PFSK-1 (cell line): ENCODE measurements at regions not wholly inside any gene's neighbourhood (a gene's known extent, or its start where the extent isn't known, plus 50 kb on each side); places are given as distances from the start of the nearest gene placed in this dataset.

Experiments used
- FOXP2 ChIP-seq: optimal IDR thresholded peaks from 2 replicates; pipeline ENCODE3; 2011; ENCODE audit warnings: borderline replicate concordance, control low read depth, inconsistent platforms; ENCODE audit not compliant: insufficient read depth; ENCODE audit errors: extremely low read length, extremely low read depth
- POLR2AphosphoS5 ChIP-seq: IDR thresholded peaks from 2 replicates; pipeline ENCODE4 v1.6.1; 2012; ENCODE audit warnings: low read depth, mild to moderate bottlenecking, control low read depth, low read length, moderate library complexity
- SIN3A ChIP-seq: IDR thresholded peaks from 2 replicates; pipeline ENCODE4 v1.6.1; 2012; ENCODE audit warnings: mild to moderate bottlenecking, low read length, moderate library complexity, borderline replicate concordance; ENCODE audit not compliant: insufficient read depth
- TAF1 ChIP-seq: IDR thresholded peaks from 2 replicates; pipeline ENCODE4 v1.6.1; 2012; ENCODE audit warnings: low read length, control low read depth, borderline replicate concordance; ENCODE audit not compliant: insufficient read depth
- TF ChIP-seq, protein P1 (sequence below), 2 experiments: IDR thresholded peaks; 2 replicates each; pipeline versions ENCODE4 v1.6.1 to v1.8.0; 2011 to 2012; ENCODE audit warnings: low read depth in 2 of 2, low read length in 2 of 2, control low read depth in 1 of 2, inconsistent platforms in 1 of 2, mild to moderate bottlenecking in 1 of 2, moderate library complexity in 1 of 2; ENCODE audit not compliant: insufficient read depth in 1 of 2

DNA sequence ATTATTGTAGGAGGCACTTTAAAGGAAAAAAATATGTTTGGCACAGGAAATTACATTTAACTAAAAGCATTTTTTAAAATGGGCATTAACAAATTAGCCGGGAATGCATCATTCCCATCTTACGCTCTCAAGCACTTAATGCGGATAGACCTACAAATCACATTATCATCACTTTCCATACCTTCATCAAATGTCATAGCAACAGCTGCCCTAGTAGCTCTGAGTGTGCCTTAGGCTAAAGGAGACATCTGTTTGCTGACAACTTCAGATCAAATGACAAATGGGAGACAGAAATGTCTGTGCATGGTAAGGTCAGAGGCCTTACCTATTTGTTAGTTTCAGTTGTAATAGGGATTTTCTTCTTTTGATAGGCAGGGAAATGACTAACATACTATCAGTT, 773.2 kb upstream of the SLC10A2 start:
- TF ChIP-seq TAF1 (no peak), FOXP2 (no peak), SIN3A (no peak), POLR2AphosphoS5 (no peak)
- TF ChIP-seq, protein P1, sequence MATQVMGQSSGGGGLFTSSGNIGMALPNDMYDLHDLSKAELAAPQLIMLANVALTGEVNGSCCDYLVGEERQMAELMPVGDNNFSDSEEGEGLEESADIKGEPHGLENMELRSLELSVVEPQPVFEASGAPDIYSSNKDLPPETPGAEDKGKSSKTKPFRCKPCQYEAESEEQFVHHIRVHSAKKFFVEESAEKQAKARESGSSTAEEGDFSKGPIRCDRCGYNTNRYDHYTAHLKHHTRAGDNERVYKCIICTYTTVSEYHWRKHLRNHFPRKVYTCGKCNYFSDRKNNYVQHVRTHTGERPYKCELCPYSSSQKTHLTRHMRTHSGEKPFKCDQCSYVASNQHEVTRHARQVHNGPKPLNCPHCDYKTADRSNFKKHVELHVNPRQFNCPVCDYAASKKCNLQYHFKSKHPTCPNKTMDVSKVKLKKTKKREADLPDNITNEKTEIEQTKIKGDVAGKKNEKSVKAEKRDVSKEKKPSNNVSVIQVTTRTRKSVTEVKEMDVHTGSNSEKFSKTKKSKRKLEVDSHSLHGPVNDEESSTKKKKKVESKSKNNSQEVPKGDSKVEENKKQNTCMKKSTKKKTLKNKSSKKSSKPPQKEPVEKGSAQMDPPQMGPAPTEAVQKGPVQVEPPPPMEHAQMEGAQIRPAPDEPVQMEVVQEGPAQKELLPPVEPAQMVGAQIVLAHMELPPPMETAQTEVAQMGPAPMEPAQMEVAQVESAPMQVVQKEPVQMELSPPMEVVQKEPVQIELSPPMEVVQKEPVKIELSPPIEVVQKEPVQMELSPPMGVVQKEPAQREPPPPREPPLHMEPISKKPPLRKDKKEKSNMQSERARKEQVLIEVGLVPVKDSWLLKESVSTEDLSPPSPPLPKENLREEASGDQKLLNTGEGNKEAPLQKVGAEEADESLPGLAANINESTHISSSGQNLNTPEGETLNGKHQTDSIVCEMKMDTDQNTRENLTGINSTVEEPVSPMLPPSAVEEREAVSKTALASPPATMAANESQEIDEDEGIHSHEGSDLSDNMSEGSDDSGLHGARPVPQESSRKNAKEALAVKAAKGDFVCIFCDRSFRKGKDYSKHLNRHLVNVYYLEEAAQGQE (IDR thresholded peaks at IDR 0.05; ENCODE audit: insufficient read depth in 1 of 2, low read depth in 2 of 2, low read length in 2 of 2) = no peak

DNA sequence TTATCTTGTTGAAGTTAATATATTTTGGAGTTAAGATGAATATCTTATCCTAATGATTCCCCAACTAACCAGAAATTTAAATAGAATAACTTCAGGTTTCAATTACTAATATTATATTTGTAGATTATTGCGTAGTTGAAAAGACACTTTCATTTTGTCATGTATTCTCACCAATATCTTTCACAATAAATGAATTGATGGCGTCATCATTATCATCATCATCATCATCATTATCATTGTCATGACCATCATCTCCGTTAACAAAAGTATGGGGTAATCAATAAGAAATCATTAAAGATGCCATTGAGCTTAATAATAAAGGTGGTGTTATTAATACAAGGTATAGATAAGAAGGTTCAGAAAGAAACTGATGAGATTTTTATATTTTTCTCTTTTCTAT, 768.8 kb upstream of the SLC10A2 start:
- no peak for TF ChIP-seq TAF1
- TF ChIP-seq SIN3A = no peak
- TF ChIP-seq, protein P1 (IDR thresholded peaks at IDR 0.05; ENCODE audit: insufficient read depth in 1 of 2, low read depth in 2 of 2, low read length in 2 of 2) = no peak
- TF ChIP-seq FOXP2 = no peak
- no peak for TF ChIP-seq POLR2AphosphoS5

DNA sequence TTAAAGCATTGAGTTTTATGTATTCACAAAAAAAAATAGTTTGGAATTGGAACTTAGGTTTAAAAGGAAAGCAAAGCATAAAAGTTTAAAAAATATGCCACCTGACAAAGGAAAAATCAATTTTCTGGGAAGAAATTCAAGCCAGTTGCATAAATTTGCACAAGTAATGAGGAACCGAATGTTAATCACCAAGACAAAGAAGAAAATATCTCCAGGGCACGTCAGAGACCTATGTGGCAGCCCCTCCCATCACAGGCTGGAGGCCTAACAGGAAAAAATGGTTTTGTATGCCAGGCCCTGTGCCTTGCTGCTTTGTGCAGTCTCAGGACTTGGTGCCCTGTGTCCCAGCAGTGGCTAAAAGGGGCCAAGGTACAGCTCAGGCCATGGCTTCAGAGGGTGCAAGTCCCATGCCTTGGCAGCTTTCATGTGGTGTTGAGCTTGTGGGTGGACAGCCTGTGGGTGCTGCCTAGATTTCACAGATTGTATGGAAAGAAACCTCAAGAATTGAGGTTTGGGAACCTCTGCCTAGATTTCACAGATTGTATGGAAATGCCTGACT, 767.2 kb upstream of the SLC10A2 start:
- TF ChIP-seq POLR2AphosphoS5 (no peak), SIN3A (no peak), TAF1 (no peak), FOXP2 (no peak)
- TF ChIP-seq, protein P1 (IDR thresholded peaks at IDR 0.05; ENCODE audit: insufficient read depth in 1 of 2, low read depth in 2 of 2, low read length in 2 of 2) = no peak

DNA sequence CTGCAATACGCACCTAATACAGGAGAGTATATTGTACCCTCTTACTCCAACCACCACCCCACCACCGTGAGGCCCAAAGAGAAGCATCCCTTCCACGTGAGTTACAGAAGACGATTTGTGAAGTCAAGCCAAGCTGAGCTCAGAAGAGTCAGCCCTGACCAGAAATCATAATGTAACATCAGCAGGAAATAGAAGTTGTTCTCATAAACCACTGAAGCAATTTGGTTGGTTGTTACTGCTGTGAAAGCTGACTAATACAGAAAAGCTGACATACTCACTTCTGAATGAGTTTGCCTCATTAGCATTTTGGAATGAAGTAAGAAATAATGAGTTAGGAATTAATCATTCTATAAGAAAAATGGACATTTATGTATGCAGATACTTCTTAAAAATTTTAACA, 749.4 kb upstream of the SLC10A2 start:
- TF ChIP-seq FOXP2 (no peak), TAF1 (no peak), POLR2AphosphoS5 (no peak), SIN3A (no peak)
- TF ChIP-seq, protein P1 (IDR thresholded peaks at IDR 0.05; ENCODE audit: insufficient read depth in 1 of 2, low read depth in 2 of 2, low read length in 2 of 2) = no peak

DNA sequence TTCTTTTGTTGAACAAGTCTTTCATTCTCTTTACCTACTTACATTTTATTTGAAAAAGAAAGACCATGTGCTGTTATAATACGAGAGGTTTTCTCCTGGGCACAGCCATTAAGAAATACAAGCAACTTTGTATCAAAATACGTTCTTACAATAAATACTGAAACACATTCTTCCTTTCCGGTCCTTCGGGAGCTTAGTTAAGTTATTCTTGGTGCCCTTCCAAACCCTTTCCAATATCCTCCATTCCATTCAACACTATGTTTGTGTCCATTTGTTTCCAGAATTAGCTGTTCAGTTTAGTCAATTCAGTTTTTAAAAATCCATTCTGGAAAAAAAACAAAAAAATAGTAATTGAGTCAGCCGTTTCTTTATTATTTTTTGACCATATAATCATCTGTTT, 746.8 kb upstream of the SLC10A2 start:
- TF ChIP-seq POLR2AphosphoS5 (no peak), SIN3A (no peak), TAF1 (no peak), FOXP2 (no peak)
- TF ChIP-seq, protein P1 (IDR thresholded peaks at IDR 0.05; ENCODE audit: insufficient read depth in 1 of 2, low read depth in 2 of 2, low read length in 2 of 2) = no peak
